ENCODE measurements at regions not wholly inside any gene's neighbourhood (a gene's known extent, or its start where the extent isn't known, plus 50 kb on each side); places are given as distances from the start of the nearest gene placed in this dataset.

DNA sequence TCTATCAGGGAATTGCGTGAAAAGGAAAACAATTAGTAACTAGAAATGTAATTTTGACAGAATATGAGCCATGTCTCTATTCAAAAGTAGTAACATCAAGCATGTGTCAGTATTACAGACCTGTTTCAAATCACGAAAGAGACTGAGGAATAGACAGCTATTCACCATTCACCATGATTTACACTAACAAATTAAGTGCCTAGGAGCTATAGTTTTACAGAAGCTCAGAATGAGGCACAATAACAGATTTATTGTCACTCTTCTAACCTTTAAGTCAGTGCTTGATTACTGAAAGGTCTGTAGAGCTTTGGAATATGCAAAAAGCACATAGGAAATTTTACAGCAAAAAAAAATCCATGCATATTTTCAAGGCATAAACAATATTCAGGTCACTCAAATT lies 208.2 kb downstream of the SLCO4C1 start:
- no peaks in the 10 kb centered on the region for H3K9me2 ChIP-seq
- DNase-seq, result no peak
- no peak for TF ChIP-seq CTCF (IDR thresholded peaks at IDR 0.05)
- TF ChIP-seq EP300 (IDR thresholded peaks at IDR 0.05; ENCODE audit: borderline replicate concordance in 1 of 2, low read depth in 1 of 2, low read length in 1 of 2), result no peak
- no peak for TF ChIP-seq YY1 (IDR thresholded peaks at IDR 0.05; ENCODE audit: low read depth)
- no peak for TF ChIP-seq MEF2A (IDR thresholded peaks at IDR 0.05; ENCODE audit: borderline replicate concordance, low read depth)
- TF ChIP-seq SIN3A (IDR thresholded peaks at IDR 0.05; ENCODE audit: borderline replicate concordance, low read depth, low read length), result no peak
- no peak for TF ChIP-seq FOXM1 (IDR thresholded peaks at IDR 0.05; ENCODE audit: low read depth)
- no peak for TF ChIP-seq RCOR1 (IDR thresholded peaks at IDR 0.05; ENCODE audit: low read length)
- TF ChIP-seq PBX3 (IDR thresholded peaks at IDR 0.05), result no peak
- no peak overlapping the region for H3K4me3 ChIP-seq (ENCODE audit: low read depth in 2 of 2, low read length in 1 of 2)
- no peak overlapping the region for H2AFZ ChIP-seq (ENCODE audit: low read depth)
- H3K27me3 ChIP-seq (ENCODE audit: insufficient read depth), result no peaks in the 10 kb centered on the region
- H3K27ac ChIP-seq (ENCODE audit: low read depth in 2 of 2, low read length in 1 of 2), result no peak overlapping the region
- H3K36me3 ChIP-seq (replicated peaks in 1 of 2; ENCODE audit: control insufficient read depth in 1 of 2, insufficient read depth in 2 of 2, low read length in 1 of 2), result no peaks in the 10 kb centered on the region
- no peak overlapping the region for H3K4me2 ChIP-seq
- no peaks in the 10 kb centered on the region for H3K9me3 ChIP-seq
- no peaks in the 10 kb centered on the region for H3K79me2 ChIP-seq (ENCODE audit: insufficient read depth)
- ChIA-PET POLR2A (no interaction called here), CTCF (interaction anchor here (0.9 to 3.9 kb wide), 2 partner anchors 10 to 145 kb away, joined by 3 to 29 read pairs; no protein-coding TSS in a partner anchor)
- H4K20me1 ChIP-seq (ENCODE audit: insufficient read depth), result no peaks in the 10 kb centered on the region
- no peaks in the 10 kb centered on the region for H3F3A ChIP-seq (replicated peaks; ENCODE audit: insufficient read depth)
- 33% methylated on average over 2 of the region's 2 CpGs for WGBS (ENCODE audit: low lambda C conversion rate)
- H3K9ac ChIP-seq, result no peak overlapping the region
- no peaks in the 10 kb centered on the region; a peak in 1 of 4 replicates for H3K4me1 ChIP-seq (ENCODE audit: control insufficient read depth in 1 of 2, insufficient read depth in 2 of 2, low read depth in 1 of 2, low read length in 1 of 2)

DNA sequence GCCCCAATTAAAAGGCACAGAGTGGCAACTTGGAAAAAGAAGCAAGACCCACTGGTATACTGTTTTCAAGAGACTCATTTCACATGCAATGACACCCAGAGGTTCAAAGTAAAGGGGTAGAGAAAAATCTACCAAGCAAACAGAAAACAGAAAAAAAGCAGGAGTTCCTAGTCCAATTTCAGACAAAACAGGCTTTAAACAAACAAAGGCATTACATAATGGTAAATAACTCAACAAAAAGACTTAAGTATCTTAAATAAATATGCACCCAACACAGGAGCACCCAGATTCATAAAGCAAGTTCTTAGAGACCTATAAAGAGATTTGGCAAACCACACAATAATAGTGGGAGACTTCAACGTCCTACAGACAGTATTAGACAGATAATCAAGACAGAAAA lies 215.8 kb downstream of the SLCO4C1 start:
- CTCF ChIA-PET, result interaction anchor here (1.4 kb wide), 1 partner anchor 11 kb away, joined by 4 read pairs; no protein-coding TSS in a partner anchor
- WGBS (ENCODE audit: low lambda C conversion rate), result 0% methylated on average over 1 of the region's 1 CpG

More for the DNA sequence above, 215.8 kb downstream of the SLCO4C1 start:
- H3F3A ChIP-seq (replicated peaks; ENCODE audit: insufficient read depth), result no peaks in the 10 kb centered on the region
- H3K4me2 ChIP-seq, result no peak overlapping the region
- no peak for DNase-seq
- no peak for TF ChIP-seq EP300 (IDR thresholded peaks at IDR 0.05; ENCODE audit: borderline replicate concordance in 1 of 2, low read depth in 1 of 2, low read length in 1 of 2)
- no peak for TF ChIP-seq NFIC (IDR thresholded peaks at IDR 0.05; ENCODE audit: borderline replicate concordance)
- TF ChIP-seq ELF1 (IDR thresholded peaks at IDR 0.05), result no peak
- no peak for TF ChIP-seq MEF2A (IDR thresholded peaks at IDR 0.05; ENCODE audit: borderline replicate concordance, low read depth)
- no peak for TF ChIP-seq GABPA (IDR thresholded peaks at IDR 0.05; ENCODE audit: low read depth)
- H3K36me3 ChIP-seq (replicated peaks in 1 of 2; ENCODE audit: control insufficient read depth in 1 of 2, insufficient read depth in 2 of 2, low read length in 1 of 2), result no peaks in the 10 kb centered on the region
- no peak overlapping the region for H3K27ac ChIP-seq (ENCODE audit: low read depth in 2 of 2, low read length in 1 of 2)
- H3K79me2 ChIP-seq (ENCODE audit: insufficient read depth), result no peaks in the 10 kb centered on the region
- H3K9me3 ChIP-seq, result no peaks in the 10 kb centered on the region
- POLR2A ChIA-PET, result no interaction called here
- no peak overlapping the region for H3K4me3 ChIP-seq (ENCODE audit: low read depth in 2 of 2, low read length in 1 of 2)
- no peaks in the 10 kb centered on the region for H3K4me1 ChIP-seq (ENCODE audit: control insufficient read depth in 1 of 2, insufficient read depth in 2 of 2, low read depth in 1 of 2, low read length in 1 of 2)
- no peaks in the 10 kb centered on the region for H3K27me3 ChIP-seq (ENCODE audit: insufficient read depth)
- no peaks in the 10 kb centered on the region for H3K9me2 ChIP-seq
- no peak overlapping the region for H2AFZ ChIP-seq (ENCODE audit: low read depth)
- H4K20me1 ChIP-seq (ENCODE audit: insufficient read depth), result no peaks in the 10 kb centered on the region
- no peak overlapping the region for H3K9ac ChIP-seq

Data from SK-N-SH (cell line).